BE2C (cell line): ENCODE measurements at regions not wholly inside any gene's neighbourhood (a gene's known extent, or its start where the extent isn't known, plus 50 kb on each side); places are given as distances from the start of the nearest gene placed in this dataset.

ENCODE experiments used
- DNase-seq: peaks from one replicate; pipeline ENCODE4 v3.0.0-alpha.2; 2020
- H3K27me3 ChIP-seq: fragments of 250-450 bp; sonication (Bioruptor Pico); 2 replicates; pipeline ENCODE4 v1.5.1; 2020; ENCODE audit warnings: mild to moderate bottlenecking
- H3K36me3 ChIP-seq: fragments of 250-450 bp; sonication (Bioruptor Pico); 2 replicates; pipeline ENCODE4 v1.5.1; 2020; ENCODE audit warnings: mild to moderate bottlenecking
- H3K4me1 ChIP-seq: fragments of 250-450 bp; sonication (Bioruptor Pico); 2 replicates; pipeline ENCODE4 v1.5.1; 2020
- H3K4me3 ChIP-seq: 2 replicates; pipeline ENCODE4 v1.5.1; 2011; ENCODE audit warnings: low read depth, low read length
- H3K9me3 ChIP-seq: fragments of 250-450 bp; sonication (Bioruptor Pico); 2 replicates; pipeline ENCODE4 v1.5.1; 2020
- CTCF ChIP-seq: IDR thresholded peaks from 2 replicates; pipeline ENCODE4 v1.5.1; 2012; ENCODE audit warnings: mild to moderate bottlenecking, low read depth, low read length

GRCh38 chr2:19644763-19645162 lies 257.0 kb downstream of the TTC32 start:
- no peaks in the 10 kb centered on the region for H3K4me1 ChIP-seq
- H3K27me3 ChIP-seq, result no peaks in the 10 kb centered on the region; the same call in 1 of the 2 replicates
- no peaks in the 10 kb centered on the region for H3K9me3 ChIP-seq
- H3K36me3 ChIP-seq, result no peaks in the 10 kb centered on the region
- no peak for DNase-seq
- no peak for TF ChIP-seq CTCF
- H3K4me3 ChIP-seq, result no peak overlapping the region

- Histone ChIP-seq H3K36me3 (no peaks in the 10 kb centered on the region), H3K4me3 (no peak overlapping the region), H3K9me3 (no peaks in the 10 kb centered on the region), H3K4me1 (no peaks in the 10 kb centered on the region), H3K27me3 (no peaks in the 10 kb centered on the region; the same call in 1 of the 2 replicates)
- no peak for DNase-seq
- no peak for TF ChIP-seq CTCF
Observed at GRCh38 chr2:19643117-19643518, 258.7 kb downstream of the TTC32 start.

GRCh38 chr2:19642501-19642900 lies 259.3 kb downstream of the TTC32 start:
- Histone ChIP-seq H3K4me3 (no peak overlapping the region), H3K36me3 (no peaks in the 10 kb centered on the region), H3K27me3 (no peaks in the 10 kb centered on the region; the same call in 1 of the 2 replicates), H3K9me3 (no peaks in the 10 kb centered on the region), H3K4me1 (no peaks in the 10 kb centered on the region)
- no peak for TF ChIP-seq CTCF
- no peak for DNase-seq

- Histone ChIP-seq H3K36me3 (no peaks in the 10 kb centered on the region), H3K9me3 (no peaks in the 10 kb centered on the region), H3K4me1 (no peaks in the 10 kb centered on the region), H3K27me3 (no peaks in the 10 kb centered on the region), H3K4me3 (no peak overlapping the region)
- TF ChIP-seq CTCF, result no peak
- DNase-seq, result no peak
Observed at GRCh38 chr2:19635951-19636510, 265.8 kb downstream of the TTC32 start.

- H3K4me1 ChIP-seq, result no peaks in the 10 kb centered on the region
- no peak overlapping the region for H3K4me3 ChIP-seq
- no peak for DNase-seq
- no peaks in the 10 kb centered on the region for H3K27me3 ChIP-seq
- no peaks in the 10 kb centered on the region for H3K36me3 ChIP-seq
- H3K9me3 ChIP-seq, result no peaks in the 10 kb centered on the region
- no peak for TF ChIP-seq CTCF
Observed at GRCh38 chr2:19632403-19632991, 269.3 kb downstream of the TTC32 start.

GRCh38 chr2:19631871-19632270 lies 269.9 kb downstream of the TTC32 start:
- H3K27me3 ChIP-seq, result no peaks in the 10 kb centered on the region
- no peaks in the 10 kb centered on the region for H3K4me1 ChIP-seq
- no peak for TF ChIP-seq CTCF
- no peaks in the 10 kb centered on the region for H3K9me3 ChIP-seq
- DNase-seq, result no peak
- no peaks in the 10 kb centered on the region for H3K36me3 ChIP-seq
- H3K4me3 ChIP-seq, result no peak overlapping the region
